IMR-90 (cell line): ENCODE measurements at regions not wholly inside any gene's neighbourhood (a gene's known extent, or its start where the extent isn't known, plus 50 kb on each side); places are given as distances from the start of the nearest gene placed in this dataset.

Experiments used
- ATAC-seq: fragments of 200-7000 bp; cut with Tn5 transposase; 2 replicates; pipeline ENCODE4 v1.9.1; 2020; ENCODE audit warnings: low read depth, mild to moderate bottlenecking, moderate library complexity
- BruUV-seq: library from RNA; stranded (reverse); fragments of 400-500 nt; replicated peaks from 2 replicates; lab custom pipeline; 2021; lab: Mats Ljungman, UMichigan
- CTCF ChIA-PET: fragments of 300-600 bp; formaldehyde crosslinking; extraction: SDS; loops from one replicate; lab custom pipeline; 2021; ENCODE audit warnings: antibody characterized with exemption; lab: Yijun Ruan, JAX
- POLR2A ChIA-PET: fragments of 300-600 bp; sonication (Branson Sonifier 250); formaldehyde crosslinking; loops from one replicate; lab custom pipeline; 2022; ENCODE audit warnings: antibody characterized with exemption; ENCODE audit not compliant: unreplicated experiment; lab: Charles Lee
- DNase-seq: peaks from one replicate; pipeline ENCODE4 v3.0.0; 2013
- H2AFZ ChIP-seq: replicated peaks from 2 replicates; pipeline ENCODE3; 2013; ENCODE audit warnings: low read length, mild to moderate bottlenecking; ENCODE audit not compliant: poor library complexity
- H2AK5ac ChIP-seq: 2 replicates; pipeline ENCODE4 v1.6.1; 2013; ENCODE audit warnings: low read depth, low read length, inconsistent platforms
- H2AK9ac ChIP-seq: replicated peaks from 2 replicates; pipeline ENCODE3; 2013; ENCODE audit warnings: mild to moderate bottlenecking, low read depth, low read length, moderate library complexity; ENCODE audit not compliant: poor library complexity
- H2BK120ac ChIP-seq: 2 replicates; pipeline ENCODE4 v1.6.1; 2013; ENCODE audit warnings: low read depth, low read length, inconsistent platforms
- H2BK15ac ChIP-seq: 3 replicates; pipeline ENCODE4 v1.6.1; 2013; ENCODE audit warnings: low read depth, low read length, inconsistent platforms
- H2BK20ac ChIP-seq: 2 replicates; pipeline ENCODE4 v1.6.1; 2013; ENCODE audit warnings: low read depth, mild to moderate bottlenecking, inconsistent platforms, low read length, moderate library complexity
- H2BK5ac ChIP-seq: 2 replicates; pipeline ENCODE4 v1.6.1; 2013; ENCODE audit warnings: mild to moderate bottlenecking, low read depth, low read length, inconsistent platforms; ENCODE audit not compliant: poor library complexity, severe bottlenecking
- H3K14ac ChIP-seq: replicated peaks from 2 replicates; pipeline ENCODE4 v1.6.1; 2013; ENCODE audit warnings: low read depth, low read length, inconsistent platforms
- H3K18ac ChIP-seq: 2 replicates; pipeline ENCODE4 v1.6.1; 2013; ENCODE audit warnings: low read depth, low read length, control low read depth
- H3K23ac ChIP-seq: 2 replicates; pipeline ENCODE4 v1.6.1; 2013; ENCODE audit warnings: low read depth, low read length, inconsistent platforms
- H3K27ac ChIP-seq: 2 replicates; pipeline ENCODE4 v1.5.1; 2013; ENCODE audit warnings: mild to moderate bottlenecking, control low read depth, low read length; ENCODE audit not compliant: insufficient read depth
- H3K27me3 ChIP-seq: 2 replicates; pipeline ENCODE4 v1.6.1; 2013; ENCODE audit warnings: low read length; ENCODE audit not compliant: control insufficient read depth, insufficient read depth
- H3K36me3 ChIP-seq: 2 replicates; pipeline ENCODE4 v1.6.1; 2013; ENCODE audit warnings: low read length, mixed read lengths; ENCODE audit not compliant: control insufficient read depth, insufficient read depth
- H3K4ac ChIP-seq: 2 replicates; pipeline ENCODE4 v1.6.1; 2013; ENCODE audit warnings: low read depth, low read length, inconsistent platforms
- H3K4me1 ChIP-seq: 2 replicates; pipeline ENCODE4 v1.6.1; 2013; ENCODE audit warnings: low read length, mixed read lengths; ENCODE audit not compliant: control insufficient read depth, insufficient read depth
- H3K4me2 ChIP-seq: 2 replicates; pipeline ENCODE4 v1.6.1; 2013; ENCODE audit warnings: low read depth, mild to moderate bottlenecking, control low read depth, low read length, moderate library complexity
- H3K4me3 ChIP-seq: 2 replicates; pipeline ENCODE4 v1.5.1; 2013; ENCODE audit warnings: low read depth, mild to moderate bottlenecking, control low read depth, low read length, moderate library complexity; ENCODE audit not compliant: insufficient read depth
- H3K56ac ChIP-seq: 2 replicates; pipeline ENCODE4 v1.6.1; 2013; ENCODE audit warnings: low read length, inconsistent platforms; ENCODE audit not compliant: insufficient read depth; ENCODE audit errors: extremely low read depth
- H3K79me1 ChIP-seq, 2 experiments: 2 replicates each; pipeline ENCODE4 v1.6.1; 2013; ENCODE audit warnings: low read length in 2 of 2, inconsistent platforms in 1 of 2, low read depth in 1 of 2
- H3K9ac ChIP-seq: 2 replicates; pipeline ENCODE4 v1.6.1; 2013; ENCODE audit warnings: low read depth, low read length, control low read depth
- H3K9me1 ChIP-seq: 2 replicates; pipeline ENCODE4 v1.6.1; 2013; ENCODE audit warnings: low read length, inconsistent platforms; ENCODE audit not compliant: insufficient read depth
- H3K9me3 ChIP-seq: 2 replicates; pipeline ENCODE4 v1.6.1; 2013; ENCODE audit warnings: low read length; ENCODE audit not compliant: control insufficient read depth, insufficient read depth
- H4K20me1 ChIP-seq: 2 replicates; pipeline ENCODE4 v1.6.1; 2013; ENCODE audit warnings: low read length, inconsistent platforms; ENCODE audit not compliant: insufficient read depth
- H4K5ac ChIP-seq: 2 replicates; pipeline ENCODE4 v1.6.1; 2013; ENCODE audit warnings: mild to moderate bottlenecking, low read depth, low read length, control low read depth
- H4K8ac ChIP-seq, 2 experiments: 2 replicates each; pipeline ENCODE4 v1.6.1; 2013; ENCODE audit warnings: low read depth in 2 of 2, low read length in 2 of 2, control low read depth in 1 of 2, inconsistent platforms in 1 of 2
- H4K91ac ChIP-seq: 2 replicates; pipeline ENCODE4 v1.6.1; 2013; ENCODE audit warnings: low read depth, low read length, inconsistent platforms; ENCODE audit not compliant: insufficient read depth
- USF2 ChIP-seq: fragments of 150-350 bp; IDR thresholded peaks from 2 replicates; pipeline ENCODE4 v1.6.1; 2017; ENCODE audit warnings: mild to moderate bottlenecking, antibody characterized with exemption, low read length, low read depth
- WGBS, 2 experiments: methylation state at CpG; one replicate each; pipeline versions ENCODE4 v1.1.5 to v1.1.7; 2013; ENCODE audit warnings: missing lambda C conversion rate in 2 of 2; ENCODE audit not compliant: insufficient read length in 1 of 2; ENCODE audit errors: extremely low coverage in 2 of 2; 5-methylcytosine and 5-hydroxymethylcytosine counted together
- dilution Hi-C: fragments of 300-500 bp; cut with HindIII; formaldehyde crosslinking; loops from one replicate; pipeline ENCODE4 v1.14.3; 2018; ENCODE audit warnings: low sequenced_read_pairs; ENCODE audit not compliant: unreplicated experiment
- in situ Hi-C: fragments of 300-500 bp; cut with MboI; formaldehyde crosslinking; loops from 3 replicates; pipeline ENCODE4 v1.14.3; 2019; ENCODE audit warnings: low sequenced_read_pairs, inconsistent platforms, mixed read lengths
- intact Hi-C: fragments of 100-400 bp; cut with micrococcal nuclease; formaldehyde crosslinking; loops from 2 replicates; pipeline ENCODE4 v1.10.0; 2022

GRCh38 chr18:59065684-59066083, 74.0 kb upstream of the SEC11C start:
- no peaks in the 10 kb centered on the region for H3K4me1 ChIP-seq
- H3K14ac ChIP-seq = no peak overlapping the region
- H3K56ac ChIP-seq = no peak overlapping the region
- H3K27me3 ChIP-seq = no peaks in the 10 kb centered on the region; the same call in 1 of the 2 replicates
- no peak overlapping the region for H2AFZ ChIP-seq
- in situ Hi-C loops = loop anchor here (10.0 kb wide), 1 partner anchor 541 kb away; no protein-coding TSS in a partner anchor
- H3K27ac ChIP-seq = no peak overlapping the region
- ChIA-PET POLR2A (no interaction called here), CTCF (interaction anchor here (0.5 kb wide), 1 partner anchor 108 kb away, joined by 3 read pairs; no protein-coding TSS in a partner anchor)
- H3K4ac ChIP-seq = no peak overlapping the region
- H3K36me3 ChIP-seq = no peaks in the 10 kb centered on the region
- H4K8ac ChIP-seq = no peak overlapping the region
- no peak overlapping the region for H3K4me2 ChIP-seq
- no peak overlapping the region for H2AK5ac ChIP-seq
- no peak overlapping the region for H2BK20ac ChIP-seq
- H4K91ac ChIP-seq = no peak overlapping the region
- BruUV-seq = no TSS peak
- no peaks in the 10 kb centered on the region for H4K20me1 ChIP-seq
- H3K9me1 ChIP-seq = no peaks in the 10 kb centered on the region
- H3K9me3 ChIP-seq = no peaks in the 10 kb centered on the region
- no peak overlapping the region for H3K4me3 ChIP-seq
- WGBS, 2 experiments = no CpG with 5 or more reads among the region's 6 CpGs
- no peak overlapping the region for H3K23ac ChIP-seq
- H2BK5ac ChIP-seq = no peak overlapping the region
- H2AK9ac ChIP-seq = no peak overlapping the region
- no peak overlapping the region for H2BK120ac ChIP-seq
- TF ChIP-seq USF2 = no peak
- no peaks in the 10 kb centered on the region for H3K79me1 ChIP-seq
- H2BK15ac ChIP-seq = no peak overlapping the region
- intact Hi-C loops = loop anchor here (5.0 kb wide), 1 partner anchor 198 kb away; no protein-coding TSS in a partner anchor
- DNase-seq = no peak
- no peak overlapping the region for H4K5ac ChIP-seq
- ATAC-seq = no peak
- H3K18ac ChIP-seq = no peak overlapping the region
- dilution Hi-C loops = loop anchor here (25.0 kb wide), 1 partner anchor 278 kb away; no protein-coding TSS in a partner anchor
- H3K9ac ChIP-seq = no peak overlapping the region
